ENCODE measurements at regions not wholly inside any gene's neighbourhood (a gene's known extent, or its start where the extent isn't known, plus 50 kb on each side); places are given as distances from the start of the nearest gene placed in this dataset.

DNA sequence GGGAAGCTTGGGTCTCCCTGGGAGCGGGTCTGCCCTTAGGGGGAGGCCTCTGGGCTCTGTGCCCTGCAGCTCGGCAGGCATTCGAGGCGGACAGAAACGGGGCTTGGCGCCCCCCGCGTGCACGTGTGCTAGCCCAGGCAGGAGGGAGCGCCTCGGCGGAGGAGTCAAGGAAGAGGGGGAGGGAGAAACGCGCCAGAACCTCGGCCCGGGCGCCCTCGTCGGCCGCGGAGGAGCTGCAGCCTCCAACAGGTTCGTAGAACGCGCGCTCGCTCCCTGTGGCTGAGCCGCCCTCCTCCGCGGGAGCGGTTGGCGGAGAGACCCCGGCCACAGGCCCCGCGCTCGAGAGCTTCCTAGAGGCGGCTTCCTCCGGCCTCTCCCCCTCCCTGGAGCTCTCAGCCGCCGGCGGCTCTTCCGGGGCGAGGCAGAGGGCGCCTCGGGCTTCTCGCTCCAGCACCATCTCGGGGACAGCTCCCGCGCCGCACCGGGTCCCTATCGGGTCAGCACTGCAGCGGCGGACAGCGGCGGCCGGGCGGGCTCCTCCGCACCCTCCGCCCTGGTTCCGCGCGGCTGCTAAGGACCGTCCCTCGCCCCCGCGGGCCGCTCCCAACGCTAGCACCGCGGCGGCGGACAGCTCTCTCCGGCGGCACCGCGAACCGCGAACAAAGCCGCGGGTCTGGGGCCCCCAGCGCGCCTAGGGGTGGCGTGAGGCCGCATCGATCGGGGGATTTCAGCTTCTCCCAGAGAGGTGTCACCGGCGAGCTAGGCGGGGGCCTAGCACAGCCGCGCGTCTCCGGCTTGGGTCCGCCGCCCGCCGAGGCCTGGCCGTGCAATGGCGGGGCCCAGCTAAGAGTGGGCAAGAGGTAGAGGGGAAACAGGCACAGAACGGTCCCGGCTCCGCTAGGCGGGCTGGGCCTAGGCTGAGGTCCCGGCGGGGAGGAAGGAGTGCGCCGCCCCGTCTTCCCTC is 74.6 kb upstream of the CPLX2 start:
- TF ChIP-seq, protein P1, sequence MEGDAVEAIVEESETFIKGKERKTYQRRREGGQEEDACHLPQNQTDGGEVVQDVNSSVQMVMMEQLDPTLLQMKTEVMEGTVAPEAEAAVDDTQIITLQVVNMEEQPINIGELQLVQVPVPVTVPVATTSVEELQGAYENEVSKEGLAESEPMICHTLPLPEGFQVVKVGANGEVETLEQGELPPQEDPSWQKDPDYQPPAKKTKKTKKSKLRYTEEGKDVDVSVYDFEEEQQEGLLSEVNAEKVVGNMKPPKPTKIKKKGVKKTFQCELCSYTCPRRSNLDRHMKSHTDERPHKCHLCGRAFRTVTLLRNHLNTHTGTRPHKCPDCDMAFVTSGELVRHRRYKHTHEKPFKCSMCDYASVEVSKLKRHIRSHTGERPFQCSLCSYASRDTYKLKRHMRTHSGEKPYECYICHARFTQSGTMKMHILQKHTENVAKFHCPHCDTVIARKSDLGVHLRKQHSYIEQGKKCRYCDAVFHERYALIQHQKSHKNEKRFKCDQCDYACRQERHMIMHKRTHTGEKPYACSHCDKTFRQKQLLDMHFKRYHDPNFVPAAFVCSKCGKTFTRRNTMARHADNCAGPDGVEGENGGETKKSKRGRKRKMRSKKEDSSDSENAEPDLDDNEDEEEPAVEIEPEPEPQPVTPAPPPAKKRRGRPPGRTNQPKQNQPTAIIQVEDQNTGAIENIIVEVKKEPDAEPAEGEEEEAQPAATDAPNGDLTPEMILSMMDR (IDR thresholded peaks at IDR 0.05) = no peak
- no peak for TF ChIP-seq POLR2A (IDR thresholded peaks at IDR 0.05)

All from right lobe of liver (tissue), 4 donors.